ENCODE measurements at regions not wholly inside any gene's neighbourhood (a gene's known extent, or its start where the extent isn't known, plus 50 kb on each side); places are given as distances from the start of the nearest gene placed in this dataset.
"Not testable (repeated sequence)": the region's sequence is repeated elsewhere in the genome, so short reads cannot be mapped to it uniquely, and the experiment has no call there.

- no peak for TF ChIP-seq POLR2AphosphoS5 (IDR thresholded peaks at IDR 0.05; ENCODE audit: low read depth, low read length)
- TF ChIP-seq POLR2A (IDR thresholded peaks at IDR 0.05; ENCODE audit: low read depth, low read length): no peak
- no peak for TF ChIP-seq TAF1 (IDR thresholded peaks at IDR 0.05; ENCODE audit: borderline replicate concordance, low read depth, low read length)
- no peak for FAIRE-seq
- no peak for DNase-seq (ENCODE audit: insufficient read length)
These were observed 108.4 kb upstream of the SPATA12 start for GRCh38 chr3:56952061-56952460.

- FAIRE-seq (no peak), DNase-seq (ENCODE audit: insufficient read length) (no peak)
- no peak for TF ChIP-seq POLR2A (IDR thresholded peaks at IDR 0.05; ENCODE audit: low read depth, low read length)
These were observed 109.1 kb upstream of the SPATA12 start for GRCh38 chr3:56951366-56951765.

GRCh38 chr3:56945378-56945777 is 115.1 kb upstream of the SPATA12 start:
- not testable (repeated sequence) for DNase-seq (ENCODE audit: insufficient read length); FAIRE-seq

GRCh38 chr3:56942523-56942922 is 117.9 kb upstream of the SPATA12 start:
- FAIRE-seq: peak; percentile 40
- DNase-seq (ENCODE audit: insufficient read length): no peak
- TF ChIP-seq POLR2AphosphoS5 (IDR thresholded peaks at IDR 0.05; ENCODE audit: low read depth, low read length) (no peak), TAF1 (IDR thresholded peaks at IDR 0.05; ENCODE audit: borderline replicate concordance, low read depth, low read length) (no peak), POLR2A (IDR thresholded peaks at IDR 0.05; ENCODE audit: low read depth, low read length) (no peak)

GRCh38 chr3:56940976-56941375 is 119.5 kb upstream of the SPATA12 start:
- no peak for TF ChIP-seq POLR2A (IDR thresholded peaks at IDR 0.05; ENCODE audit: low read depth, low read length)
- no peak for TF ChIP-seq POLR2AphosphoS5 (IDR thresholded peaks at IDR 0.05; ENCODE audit: low read depth, low read length)
- no peak for TF ChIP-seq TAF1 (IDR thresholded peaks at IDR 0.05; ENCODE audit: borderline replicate concordance, low read depth, low read length)
- no peak for DNase-seq (ENCODE audit: insufficient read length)
- FAIRE-seq: no peak

- DNase-seq (ENCODE audit: insufficient read length): no peak
- no peak for FAIRE-seq
- no peak for TF ChIP-seq POLR2AphosphoS5 (IDR thresholded peaks at IDR 0.05; ENCODE audit: low read depth, low read length)
- no peak for TF ChIP-seq POLR2A (IDR thresholded peaks at IDR 0.05; ENCODE audit: low read depth, low read length)
- TF ChIP-seq TAF1 (IDR thresholded peaks at IDR 0.05; ENCODE audit: borderline replicate concordance, low read depth, low read length): no peak
These were observed 120.1 kb upstream of the SPATA12 start for GRCh38 chr3:56940321-56940720.

- no peak for FAIRE-seq
- DNase-seq (ENCODE audit: insufficient read length): no peak
- TF ChIP-seq POLR2A (IDR thresholded peaks at IDR 0.05; ENCODE audit: low read depth, low read length): no peak
- no peak for TF ChIP-seq TAF1 (IDR thresholded peaks at IDR 0.05; ENCODE audit: borderline replicate concordance, low read depth, low read length)
- no peak for TF ChIP-seq POLR2AphosphoS5 (IDR thresholded peaks at IDR 0.05; ENCODE audit: low read depth, low read length)
These were observed 120.6 kb upstream of the SPATA12 start for GRCh38 chr3:56939834-56940233.

- TF ChIP-seq TAF1 (IDR thresholded peaks at IDR 0.05; ENCODE audit: borderline replicate concordance, low read depth, low read length): no peak
- no peak for TF ChIP-seq POLR2A (IDR thresholded peaks at IDR 0.05; ENCODE audit: low read depth, low read length)
- TF ChIP-seq POLR2AphosphoS5 (IDR thresholded peaks at IDR 0.05; ENCODE audit: low read depth, low read length): no peak
- no peak for DNase-seq (ENCODE audit: insufficient read length)
- FAIRE-seq: no peak
These were observed 121.9 kb upstream of the SPATA12 start for GRCh38 chr3:56938530-56938929.

- DNase-seq (ENCODE audit: insufficient read length): no peak
- TF ChIP-seq POLR2AphosphoS5 (IDR thresholded peaks at IDR 0.05; ENCODE audit: low read depth, low read length) (no peak), POLR2A (IDR thresholded peaks at IDR 0.05; ENCODE audit: low read depth, low read length) (no peak), TAF1 (IDR thresholded peaks at IDR 0.05; ENCODE audit: borderline replicate concordance, low read depth, low read length) (no peak)
- no peak for FAIRE-seq
These were observed 122.9 kb upstream of the SPATA12 start for GRCh38 chr3:56937580-56937979.

GRCh38 chr3:56935811-56936210 is 124.7 kb upstream of the SPATA12 start:
- FAIRE-seq (no peak), DNase-seq (ENCODE audit: insufficient read length) (no peak)
- TF ChIP-seq POLR2AphosphoS5 (IDR thresholded peaks at IDR 0.05; ENCODE audit: low read depth, low read length) (no peak), TAF1 (IDR thresholded peaks at IDR 0.05; ENCODE audit: borderline replicate concordance, low read depth, low read length) (no peak), POLR2A (IDR thresholded peaks at IDR 0.05; ENCODE audit: low read depth, low read length) (no peak)

GRCh38 chr3:56934481-56934880 is 126.0 kb upstream of the SPATA12 start:
- not testable (repeated sequence) for FAIRE-seq; DNase-seq (ENCODE audit: insufficient read length)

- TF ChIP-seq POLR2AphosphoS5 (IDR thresholded peaks at IDR 0.05; ENCODE audit: low read depth, low read length) (no peak), TAF1 (IDR thresholded peaks at IDR 0.05; ENCODE audit: borderline replicate concordance, low read depth, low read length) (no peak), POLR2A (IDR thresholded peaks at IDR 0.05; ENCODE audit: low read depth, low read length) (no peak)
- DNase-seq (ENCODE audit: insufficient read length) (no peak), FAIRE-seq (no peak)
These were observed 126.7 kb upstream of the SPATA12 start for GRCh38 chr3:56933803-56934202.

- no peak for FAIRE-seq
- DNase-seq (ENCODE audit: insufficient read length): no peak
- TF ChIP-seq POLR2AphosphoS5 (IDR thresholded peaks at IDR 0.05; ENCODE audit: low read depth, low read length) (no peak), POLR2A (IDR thresholded peaks at IDR 0.05; ENCODE audit: low read depth, low read length) (no peak), TAF1 (IDR thresholded peaks at IDR 0.05; ENCODE audit: borderline replicate concordance, low read depth, low read length) (no peak)
These were observed 127.6 kb upstream of the SPATA12 start for GRCh38 chr3:56932866-56933265.
